MM.1S (cell line): ENCODE measurements at regions not wholly inside any gene's neighbourhood (a gene's known extent, or its start where the extent isn't known, plus 50 kb on each side); places are given as distances from the start of the nearest gene placed in this dataset.

Source experiments
- DNase-seq: peaks from one replicate; pipeline ENCODE4 v3.0.0-alpha.2; 2015
- H2AFZ ChIP-seq: fragments of 300-600 bp; sonication (generic); 2 replicates; pipeline ENCODE4 v1.6.0; 2016; ENCODE audit warnings: antibody characterized with exemption, low read length
- H3F3A ChIP-seq: fragments of 300-600 bp; sonication (generic); 2 replicates; pipeline ENCODE4 v1.6.1; 2016; ENCODE audit warnings: mild to moderate bottlenecking, antibody characterized with exemption, low read length, moderate library complexity, mixed read lengths; ENCODE audit not compliant: insufficient read depth
- H3K27ac ChIP-seq: fragments of 300-600 bp; sonication (generic); 2 replicates; pipeline ENCODE4 v1.5.1; 2016; ENCODE audit warnings: mild to moderate bottlenecking, low read length
- H3K27me3 ChIP-seq: fragments of 300-600 bp; sonication (generic); replicated peaks from 2 replicates; pipeline ENCODE4 v1.6.0; 2016; ENCODE audit warnings: low read length; ENCODE audit not compliant: insufficient read depth
- H3K36me3 ChIP-seq: fragments of 300-600 bp; sonication (generic); replicated peaks from 2 replicates; pipeline ENCODE4 v1.6.1; 2016; ENCODE audit warnings: mild to moderate bottlenecking, low read length, mixed read lengths; ENCODE audit not compliant: insufficient read depth
- H3K4me1 ChIP-seq: fragments of 300-600 bp; sonication (generic); 2 replicates; pipeline ENCODE4 v1.6.1; 2016; ENCODE audit warnings: low read length, mixed read lengths
- H3K4me2 ChIP-seq: fragments of 300-600 bp; sonication (generic); 2 replicates; pipeline ENCODE4 v1.6.0; 2016; ENCODE audit warnings: low read depth, low read length
- H3K4me3 ChIP-seq: fragments of 300-600 bp; sonication (generic); 2 replicates; pipeline ENCODE4 v1.5.1; 2016; ENCODE audit warnings: low read length, mixed read lengths
- H3K79me2 ChIP-seq: fragments of 300-600 bp; sonication (generic); 2 replicates; pipeline ENCODE4 v1.6.1; 2016; ENCODE audit warnings: mixed run types, low read length, mixed read lengths
- H3K9ac ChIP-seq: fragments of 300-600 bp; sonication (generic); 2 replicates; pipeline ENCODE4 v1.6.1; 2016; ENCODE audit warnings: low read length, mixed read lengths
- H3K9me2 ChIP-seq: fragments of 300-600 bp; sonication (generic); replicated peaks from 2 replicates; pipeline ENCODE4 v1.6.1; 2016; ENCODE audit warnings: mild to moderate bottlenecking, low read length, mixed read lengths; ENCODE audit not compliant: insufficient read depth
- H3K9me3 ChIP-seq: fragments of 300-600 bp; sonication (generic); replicated peaks from 2 replicates; pipeline ENCODE4 v1.6.1; 2016; ENCODE audit warnings: mild to moderate bottlenecking, low read length, mixed read lengths; ENCODE audit not compliant: insufficient read depth
- H4K20me1 ChIP-seq: fragments of 300-600 bp; sonication (generic); 2 replicates; pipeline ENCODE4 v1.6.1; 2016; ENCODE audit warnings: mild to moderate bottlenecking, low read length, moderate library complexity, mixed read lengths; ENCODE audit not compliant: insufficient read depth
- EZH2 ChIP-seq: fragments of 300-600 bp; sonication (generic); optimal IDR thresholded peaks from 2 replicates; pipeline ENCODE3; 2017; ENCODE audit warnings: low read depth, mild to moderate bottlenecking, antibody characterized with exemption, low read length, mixed read lengths
- EZH2phosphoT487 ChIP-seq: fragments of 300-600 bp; sonication (generic); IDR thresholded peaks from 2 replicates; pipeline ENCODE4 v1.6.1; 2018; ENCODE audit warnings: antibody characterized with exemption, low read length
- TF ChIP-seq, protein P1 (sequence below): fragments of 300-600 bp; sonication (generic); IDR thresholded peaks from 2 replicates; pipeline ENCODE4 v1.5.1; 2016; ENCODE audit warnings: antibody characterized with exemption, low read length, mixed read lengths

GRCh38 chr7:19916046-19916445 is 142.6 kb upstream of the TMEM196 start:
- TF ChIP-seq, protein P1, sequence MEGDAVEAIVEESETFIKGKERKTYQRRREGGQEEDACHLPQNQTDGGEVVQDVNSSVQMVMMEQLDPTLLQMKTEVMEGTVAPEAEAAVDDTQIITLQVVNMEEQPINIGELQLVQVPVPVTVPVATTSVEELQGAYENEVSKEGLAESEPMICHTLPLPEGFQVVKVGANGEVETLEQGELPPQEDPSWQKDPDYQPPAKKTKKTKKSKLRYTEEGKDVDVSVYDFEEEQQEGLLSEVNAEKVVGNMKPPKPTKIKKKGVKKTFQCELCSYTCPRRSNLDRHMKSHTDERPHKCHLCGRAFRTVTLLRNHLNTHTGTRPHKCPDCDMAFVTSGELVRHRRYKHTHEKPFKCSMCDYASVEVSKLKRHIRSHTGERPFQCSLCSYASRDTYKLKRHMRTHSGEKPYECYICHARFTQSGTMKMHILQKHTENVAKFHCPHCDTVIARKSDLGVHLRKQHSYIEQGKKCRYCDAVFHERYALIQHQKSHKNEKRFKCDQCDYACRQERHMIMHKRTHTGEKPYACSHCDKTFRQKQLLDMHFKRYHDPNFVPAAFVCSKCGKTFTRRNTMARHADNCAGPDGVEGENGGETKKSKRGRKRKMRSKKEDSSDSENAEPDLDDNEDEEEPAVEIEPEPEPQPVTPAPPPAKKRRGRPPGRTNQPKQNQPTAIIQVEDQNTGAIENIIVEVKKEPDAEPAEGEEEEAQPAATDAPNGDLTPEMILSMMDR: no peak
- TF ChIP-seq EZH2phosphoT487 (no peak), EZH2 (no peak)
- no peak overlapping the region for H3K27ac ChIP-seq

DNA sequence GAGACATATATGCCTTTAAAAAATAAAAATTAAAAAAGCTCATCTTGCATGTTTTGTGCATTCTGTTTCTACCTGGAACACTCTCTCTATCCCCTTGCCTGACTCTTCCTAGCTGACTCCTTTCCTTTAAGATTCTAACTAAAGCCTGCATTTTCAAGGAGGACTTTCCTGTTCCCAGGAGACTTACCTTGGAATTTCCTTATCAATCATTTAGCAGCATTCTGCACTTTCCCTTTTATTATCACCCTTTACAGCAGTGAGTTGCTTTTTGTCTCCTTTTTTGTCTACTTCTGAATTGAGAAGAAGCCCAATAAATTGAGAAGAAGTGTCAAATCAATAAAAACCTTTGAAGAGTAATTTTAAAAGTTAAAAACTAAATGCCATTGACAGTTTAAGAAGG is 142.2 kb upstream of the TMEM196 start:
- no peak for DNase-seq
- H2AFZ ChIP-seq: no peak overlapping the region
- H3F3A ChIP-seq: no peaks in the 10 kb centered on the region
- H3K9me2 ChIP-seq: no peaks in the 10 kb centered on the region
- H3K79me2 ChIP-seq: no peaks in the 10 kb centered on the region
- H3K27ac ChIP-seq: no peak overlapping the region
- H3K4me1 ChIP-seq: no peaks in the 10 kb centered on the region
- no peak overlapping the region for H3K9ac ChIP-seq
- no peak overlapping the region for H3K4me3 ChIP-seq
- H3K9me3 ChIP-seq: no peaks in the 10 kb centered on the region
- H4K20me1 ChIP-seq: no peaks in the 10 kb centered on the region
- no peaks in the 10 kb centered on the region for H3K36me3 ChIP-seq
- TF ChIP-seq EZH2phosphoT487: no peak
- no peak for TF ChIP-seq EZH2
- TF ChIP-seq, protein P1: no peak
- H3K27me3 ChIP-seq: no peaks in the 10 kb centered on the region
- H3K4me2 ChIP-seq: no peak overlapping the region

More at GRCh38 chr7:19916046-19916445, 142.6 kb upstream of the TMEM196 start:
- Histone ChIP-seq H3K79me2 (no peaks in the 10 kb centered on the region), H2AFZ (no peak overlapping the region), H3F3A (no peaks in the 10 kb centered on the region), H4K20me1 (no peaks in the 10 kb centered on the region), H3K36me3 (no peaks in the 10 kb centered on the region), H3K27me3 (no peaks in the 10 kb centered on the region), H3K9me3 (no peaks in the 10 kb centered on the region), H3K4me3 (no peak overlapping the region), H3K9me2 (no peaks in the 10 kb centered on the region), H3K9ac (no peak overlapping the region), H3K4me2 (no peak overlapping the region), H3K4me1 (no peaks in the 10 kb centered on the region)
- no peak for DNase-seq

GRCh38 chr7:19914866-19915265 is 141.4 kb upstream of the TMEM196 start:
- no peak overlapping the region for H3K4me2 ChIP-seq
- H2AFZ ChIP-seq: no peak overlapping the region
- H3K9ac ChIP-seq: no peak overlapping the region
- H3K27me3 ChIP-seq: no peaks in the 10 kb centered on the region
- H4K20me1 ChIP-seq: no peaks in the 10 kb centered on the region
- H3K79me2 ChIP-seq: no peaks in the 10 kb centered on the region
- no peak overlapping the region for H3K27ac ChIP-seq
- H3K4me3 ChIP-seq: no peak overlapping the region
- no peaks in the 10 kb centered on the region for H3K4me1 ChIP-seq
- H3K9me2 ChIP-seq: no peaks in the 10 kb centered on the region
- no peaks in the 10 kb centered on the region for H3K9me3 ChIP-seq
- H3K36me3 ChIP-seq: no peaks in the 10 kb centered on the region
- H3F3A ChIP-seq: no peaks in the 10 kb centered on the region
- DNase-seq: no peak
- TF ChIP-seq EZH2 (no peak), EZH2phosphoT487 (no peak)
- TF ChIP-seq, protein P1: no peak
